HG03439 (cell line): ENCODE measurements at regions not wholly inside any gene's neighbourhood (a gene's known extent, or its start where the extent isn't known, plus 50 kb on each side); places are given as distances from the start of the nearest gene placed in this dataset.

Source experiments
- ATAC-seq: cut with Tn5 transposase; IDR thresholded peaks from one replicate; pipeline ENCODE4 v1.9.1; 2021; ENCODE audit warnings: mild to moderate bottlenecking, moderate library complexity; ENCODE audit not compliant: unreplicated experiment

- ATAC-seq: no peak
Measured at GRCh38 chr12:124517260-124518050, 50.0 kb downstream of the NCOR2 start.

- no peak for ATAC-seq
Measured at GRCh38 chr12:124516850-124517249, 50.6 kb downstream of the NCOR2 start.

GRCh38 chr12:124515981-124516380 lies 51.4 kb downstream of the NCOR2 start:
- no peak for ATAC-seq

- ATAC-seq: no peak
Measured at GRCh38 chr12:124514996-124515932, 52.1 kb downstream of the NCOR2 start.

GRCh38 chr12:124514145-124514995 lies 53.0 kb downstream of the NCOR2 start:
- no peak for ATAC-seq

GRCh38 chr12:124513297-124513867 lies 54.0 kb downstream of the NCOR2 start:
- ATAC-seq: no peak

- ATAC-seq: no peak
Measured at GRCh38 chr12:124512667-124513296, 54.6 kb downstream of the NCOR2 start.

- ATAC-seq: no peak
Measured at GRCh38 chr12:124511259-124511985, 56.0 kb downstream of the NCOR2 start.

GRCh38 chr12:124510301-124510970 lies 57.0 kb downstream of the NCOR2 start:
- ATAC-seq: no peak

GRCh38 chr12:124509676-124510300 lies 57.6 kb downstream of the NCOR2 start:
- ATAC-seq: no peak

- ATAC-seq: no peak
Measured at GRCh38 chr12:124509300-124509675, 58.1 kb downstream of the NCOR2 start.

GRCh38 chr12:124508381-124509079 lies 58.9 kb downstream of the NCOR2 start:
- no peak for ATAC-seq

GRCh38 chr12:124507188-124508109 lies 60.0 kb downstream of the NCOR2 start:
- ATAC-seq: no peak

- no peak for ATAC-seq
Measured at GRCh38 chr12:124506832-124507153, 60.6 kb downstream of the NCOR2 start.

GRCh38 chr12:124506145-124506831 lies 61.1 kb downstream of the NCOR2 start:
- ATAC-seq: no peak
